ENCODE measurements at regions not wholly inside any gene's neighbourhood (a gene's known extent, or its start where the extent isn't known, plus 50 kb on each side); places are given as distances from the start of the nearest gene placed in this dataset.

GRCh38 chr5:29894668-29895067 is 1298.8 kb upstream of the CDH6 start:
- no peaks in the 10 kb centered on the region for H3K4me1 ChIP-seq (ENCODE audit: insufficient read depth)
- H3K9me3 ChIP-seq = no peaks in the 10 kb centered on the region
- TF ChIP-seq EP300 (IDR thresholded peaks at IDR 0.05) = no peak
- TF ChIP-seq CTCF (IDR thresholded peaks at IDR 0.05) = no peak
- no peak for TF ChIP-seq POLR2A (IDR thresholded peaks at IDR 0.05)
- intact Hi-C loops (cut with DNase I) = no loop called here
- no peak overlapping the region for H3K4me3 ChIP-seq
- 51 to 65% (median 57%) methylated on average over 2 of the region's 2 CpGs for WGBS, 3 donors
- no peak overlapping the region for H3K27ac ChIP-seq
- H3K36me3 ChIP-seq = no peaks in the 10 kb centered on the region
- H3K27me3 ChIP-seq = no peaks in the 10 kb centered on the region
- no peak for DNase-seq

DNA sequence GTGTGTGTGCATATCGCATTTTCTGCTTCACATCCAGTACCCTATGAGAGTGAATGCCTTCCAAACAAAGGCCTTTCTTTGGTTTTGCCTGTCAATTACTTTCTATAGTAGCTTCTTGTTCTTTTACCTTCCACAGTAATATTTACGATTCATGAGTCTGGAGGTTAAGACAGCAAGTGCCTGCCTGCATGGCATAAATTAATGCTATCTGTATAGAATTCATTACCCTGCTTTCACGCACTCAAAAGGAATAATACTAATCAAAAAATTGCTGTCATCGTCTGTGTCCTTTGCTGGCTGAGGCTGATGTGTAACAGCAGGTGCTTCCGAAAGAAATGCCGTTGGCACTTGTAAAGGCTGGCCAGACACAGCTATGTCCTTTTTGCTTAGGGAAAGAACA is 1304.4 kb upstream of the CDH6 start:
- H3K27ac ChIP-seq = no peak overlapping the region
- H3K36me3 ChIP-seq = no peaks in the 10 kb centered on the region
- H3K4me3 ChIP-seq = no peak overlapping the region
- H3K27me3 ChIP-seq = no peaks in the 10 kb centered on the region
- WGBS, 3 donors = 54 to 58% (median 57%) methylated on average over 6 of the region's 6 CpGs
- no peaks in the 10 kb centered on the region for H3K9me3 ChIP-seq
- no peak for DNase-seq
- intact Hi-C loops (cut with DNase I) = no loop called here
- TF ChIP-seq EP300 (IDR thresholded peaks at IDR 0.05) (no peak), POLR2A (IDR thresholded peaks at IDR 0.05) (no peak), CTCF (IDR thresholded peaks at IDR 0.05) (no peak)
- no peaks in the 10 kb centered on the region for H3K4me1 ChIP-seq (ENCODE audit: insufficient read depth)

- no peaks in the 10 kb centered on the region for H3K36me3 ChIP-seq
- no peaks in the 10 kb centered on the region for H3K9me3 ChIP-seq
- intact Hi-C loops (cut with DNase I) = no loop called here
- H3K4me3 ChIP-seq = no peak overlapping the region
- H3K27me3 ChIP-seq = no peaks in the 10 kb centered on the region
- H3K27ac ChIP-seq = no peak overlapping the region
- TF ChIP-seq CTCF (IDR thresholded peaks at IDR 0.05) (no peak), POLR2A (IDR thresholded peaks at IDR 0.05) (no peak), EP300 (IDR thresholded peaks at IDR 0.05) (no peak)
- DNase-seq = no peak
- H3K4me1 ChIP-seq (ENCODE audit: insufficient read depth) = no peaks in the 10 kb centered on the region
- WGBS, 3 donors = 84 to 91% (median 87%) methylated on average over 9 of the region's 9 CpGs
Measured at GRCh38 chr5:29885595-29885994, 1307.9 kb upstream of the CDH6 start.

- 78 to 90% (median 85%) methylated on average over 8 of the region's 8 CpGs for WGBS, 3 donors
- Histone ChIP-seq H3K27ac (no peak overlapping the region), H3K27me3 (no peaks in the 10 kb centered on the region), H3K9me3 (no peaks in the 10 kb centered on the region), H3K36me3 (no peaks in the 10 kb centered on the region), H3K4me1 (ENCODE audit: insufficient read depth) (no peaks in the 10 kb centered on the region), H3K4me3 (no peak overlapping the region)
- intact Hi-C loops (cut with DNase I) = no loop called here
- TF ChIP-seq CTCF (IDR thresholded peaks at IDR 0.05) = no peak
- TF ChIP-seq EP300 (IDR thresholded peaks at IDR 0.05) = no peak
- TF ChIP-seq POLR2A (IDR thresholded peaks at IDR 0.05) = no peak
- no peak for DNase-seq
Measured at GRCh38 chr5:29882036-29882435, 1311.5 kb upstream of the CDH6 start.

- Histone ChIP-seq H3K4me1 (ENCODE audit: insufficient read depth) (no peaks in the 10 kb centered on the region), H3K27ac (no peak overlapping the region), H3K4me3 (no peak overlapping the region), H3K27me3 (no peaks in the 10 kb centered on the region), H3K36me3 (no peaks in the 10 kb centered on the region), H3K9me3 (no peaks in the 10 kb centered on the region)
- TF ChIP-seq POLR2A (IDR thresholded peaks at IDR 0.05) (no peak), CTCF (IDR thresholded peaks at IDR 0.05) (no peak), EP300 (IDR thresholded peaks at IDR 0.05) (no peak)
- 67 to 75% (median 73%) methylated on average over 6 of the region's 6 CpGs for WGBS, 3 donors
- no peak for DNase-seq
- intact Hi-C loops (cut with DNase I) = no loop called here
Measured at GRCh38 chr5:29879401-29879800, 1314.1 kb upstream of the CDH6 start.

Measured in ovary (tissue), 7 donors.